HepG2 (cell line): ENCODE measurements at regions not wholly inside any gene's neighbourhood (a gene's known extent, or its start where the extent isn't known, plus 50 kb on each side); places are given as distances from the start of the nearest gene placed in this dataset.

Source experiments
- DMAP1 ChIP-seq: IDR thresholded peaks from 2 replicates; pipeline ENCODE4 v1.6.1; 2016
- FOXK1 ChIP-seq: sonication (generic); formaldehyde crosslinking; IDR thresholded peaks from 2 replicates; pipeline ENCODE4 v1.4.0; 2020; ENCODE audit warnings: low read depth, missing genetic modification reagents, borderline replicate concordance
- GZF1 ChIP-seq: sonication (generic); formaldehyde crosslinking; IDR thresholded peaks from 2 replicates; pipeline ENCODE4 v1.5.1; 2020; ENCODE audit warnings: mild to moderate bottlenecking, missing genetic modification reagents
- HINFP ChIP-seq: sonication (generic); formaldehyde crosslinking; IDR thresholded peaks from 2 replicates; pipeline ENCODE4 v1.4.0; 2020; ENCODE audit warnings: low read depth, mild to moderate bottlenecking, missing genetic modification reagents
- MAFK ChIP-seq, 2 experiments: IDR thresholded peaks in 1 of 2; conservative IDR thresholded peaks in 1 of 2; 2 replicates each; pipeline ENCODE4 v1.6.1; 2011; ENCODE audit warnings: improper control_type of control experiment in 2 of 2, low read length in 2 of 2
- MATR3 ChIP-seq: sonication (generic); formaldehyde crosslinking; IDR thresholded peaks from 2 replicates; pipeline ENCODE4 v1.4.0; 2020; ENCODE audit warnings: missing genetic modification reagents
- MAX ChIP-seq: IDR thresholded peaks from 2 replicates; pipeline ENCODE4 v1.6.1; 2012; ENCODE audit warnings: inconsistent platforms
- MXD4 ChIP-seq: IDR thresholded peaks from 2 replicates; pipeline ENCODE4 v1.6.1; 2016; ENCODE audit warnings: mild to moderate bottlenecking, missing biosample characterization, missing genetic modification reagents
- RXRB ChIP-seq: IDR thresholded peaks from 2 replicates; pipeline ENCODE4 v1.6.1; 2016; ENCODE audit warnings: borderline replicate concordance, missing genetic modification reagents, missing compliant biosample characterization
- SNRNP70 ChIP-seq: fragments of 200-400 bp; formaldehyde crosslinking; IDR thresholded peaks from 2 replicates; pipeline ENCODE4 v1.6.1; 2017; ENCODE audit warnings: mild to moderate bottlenecking, low read depth, low read length, moderate library complexity
- ZNF256 ChIP-seq: sonication (generic); formaldehyde crosslinking; conservative IDR thresholded peaks from 2 replicates; pipeline ENCODE4 v1.4.0; 2020; ENCODE audit warnings: missing genetic modification reagents
- ZNF530 ChIP-seq: sonication (generic); formaldehyde crosslinking; IDR thresholded peaks from 2 replicates; pipeline ENCODE4 v1.5.0; 2020; ENCODE audit warnings: low read depth, mild to moderate bottlenecking, missing genetic modification reagents
- ZNF775 ChIP-seq: sonication (generic); formaldehyde crosslinking; IDR thresholded peaks from 2 replicates; pipeline ENCODE4 v1.4.0; 2020; ENCODE audit warnings: missing genetic modification reagents, mild to moderate bottlenecking, moderate library complexity, borderline replicate concordance
- ZSCAN9 ChIP-seq: IDR thresholded peaks from 2 replicates; pipeline ENCODE4 v1.6.1; 2016; ENCODE audit warnings: borderline replicate concordance
- TF ChIP-seq, protein P1 (sequence below): sonication (generic); formaldehyde crosslinking; IDR thresholded peaks from 2 replicates; pipeline ENCODE4 v1.9.0; 2021; ENCODE audit warnings: missing genetic modification reagents, mild to moderate bottlenecking, borderline replicate concordance
- TF ChIP-seq, protein P2 (sequence below): sonication (generic); formaldehyde crosslinking; IDR thresholded peaks from 2 replicates; pipeline ENCODE4 v1.8.1; 2023; ENCODE audit warnings: mild to moderate bottlenecking, missing genetic modification reagents
- TF ChIP-seq, protein P3 (sequence below): sonication (generic); formaldehyde crosslinking; IDR thresholded peaks from 2 replicates; pipeline ENCODE4 v1.4.0; 2020; ENCODE audit warnings: mild to moderate bottlenecking, missing genetic modification reagents
- TF ChIP-seq, protein P4 (sequence below): IDR thresholded peaks from 2 replicates; pipeline ENCODE4 v1.4.0; 2020; ENCODE audit warnings: mild to moderate bottlenecking, missing genetic modification reagents

- TF ChIP-seq HINFP (CRISPR knock-in tag), result no peak
- TF ChIP-seq SNRNP70, result no peak
- TF ChIP-seq RXRB (CRISPR knock-in tag), result peak; percentile 79; the same call in 1 of the 2 replicates
- no peak; the same call in 1 of the 2 replicates for TF ChIP-seq MAX
- TF ChIP-seq MAFK (conservative IDR thresholded peaks at IDR 0.05 in 1 of 2, IDR thresholded peaks at IDR 0.05 in 1 of 2; ENCODE audit: low read length in 2 of 2), result peak in 1 of 2 experiments; percentile 40; a peak in 2 of 4 replicates
- no peak for TF ChIP-seq MATR3 (CRISPR knock-in tag)
- TF ChIP-seq, protein P1, sequence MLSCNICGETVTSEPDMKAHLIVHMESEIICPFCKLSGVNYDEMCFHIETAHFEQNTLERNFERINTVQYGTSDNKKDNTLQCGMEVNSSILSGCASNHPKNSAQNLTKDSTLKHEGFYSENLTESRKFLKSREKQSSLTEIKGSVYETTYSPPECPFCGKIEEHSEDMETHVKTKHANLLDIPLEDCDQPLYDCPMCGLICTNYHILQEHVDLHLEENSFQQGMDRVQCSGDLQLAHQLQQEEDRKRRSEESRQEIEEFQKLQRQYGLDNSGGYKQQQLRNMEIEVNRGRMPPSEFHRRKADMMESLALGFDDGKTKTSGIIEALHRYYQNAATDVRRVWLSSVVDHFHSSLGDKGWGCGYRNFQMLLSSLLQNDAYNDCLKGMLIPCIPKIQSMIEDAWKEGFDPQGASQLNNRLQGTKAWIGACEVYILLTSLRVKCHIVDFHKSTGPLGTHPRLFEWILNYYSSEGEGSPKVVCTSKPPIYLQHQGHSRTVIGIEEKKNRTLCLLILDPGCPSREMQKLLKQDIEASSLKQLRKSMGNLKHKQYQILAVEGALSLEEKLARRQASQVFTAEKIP (CRISPR knock-in tag), result no peak
- TF ChIP-seq, protein P2, sequence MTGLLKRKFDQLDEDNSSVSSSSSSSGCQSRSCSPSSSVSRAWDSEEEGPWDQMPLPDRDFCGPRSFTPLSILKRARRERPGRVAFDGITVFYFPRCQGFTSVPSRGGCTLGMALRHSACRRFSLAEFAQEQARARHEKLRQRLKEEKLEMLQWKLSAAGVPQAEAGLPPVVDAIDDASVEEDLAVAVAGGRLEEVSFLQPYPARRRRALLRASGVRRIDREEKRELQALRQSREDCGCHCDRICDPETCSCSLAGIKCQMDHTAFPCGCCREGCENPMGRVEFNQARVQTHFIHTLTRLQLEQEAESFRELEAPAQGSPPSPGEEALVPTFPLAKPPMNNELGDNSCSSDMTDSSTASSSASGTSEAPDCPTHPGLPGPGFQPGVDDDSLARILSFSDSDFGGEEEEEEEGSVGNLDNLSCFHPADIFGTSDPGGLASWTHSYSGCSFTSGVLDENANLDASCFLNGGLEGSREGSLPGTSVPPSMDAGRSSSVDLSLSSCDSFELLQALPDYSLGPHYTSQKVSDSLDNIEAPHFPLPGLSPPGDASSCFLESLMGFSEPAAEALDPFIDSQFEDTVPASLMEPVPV (CRISPR knock-in tag), result 0 out of 2 replicates have a peak, but pooled peaks have one; percentile 33
- TF ChIP-seq DMAP1 (CRISPR knock-in tag), result no peak
- TF ChIP-seq, protein P3, sequence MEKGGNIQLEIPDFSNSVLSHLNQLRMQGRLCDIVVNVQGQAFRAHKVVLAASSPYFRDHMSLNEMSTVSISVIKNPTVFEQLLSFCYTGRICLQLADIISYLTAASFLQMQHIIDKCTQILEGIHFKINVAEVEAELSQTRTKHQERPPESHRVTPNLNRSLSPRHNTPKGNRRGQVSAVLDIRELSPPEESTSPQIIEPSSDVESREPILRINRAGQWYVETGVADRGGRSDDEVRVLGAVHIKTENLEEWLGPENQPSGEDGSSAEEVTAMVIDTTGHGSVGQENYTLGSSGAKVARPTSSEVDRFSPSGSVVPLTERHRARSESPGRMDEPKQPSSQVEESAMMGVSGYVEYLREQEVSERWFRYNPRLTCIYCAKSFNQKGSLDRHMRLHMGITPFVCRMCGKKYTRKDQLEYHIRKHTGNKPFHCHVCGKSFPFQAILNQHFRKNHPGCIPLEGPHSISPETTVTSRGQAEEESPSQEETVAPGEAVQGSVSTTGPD (CRISPR knock-in tag), result no peak
- no peak for TF ChIP-seq ZNF530
- no peak for TF ChIP-seq ZNF775 (CRISPR knock-in tag)
- TF ChIP-seq GZF1, result no peak
- TF ChIP-seq MXD4 (CRISPR knock-in tag), result no peak
- TF ChIP-seq ZSCAN9 (CRISPR knock-in tag), result no peak
- TF ChIP-seq, protein P4, sequence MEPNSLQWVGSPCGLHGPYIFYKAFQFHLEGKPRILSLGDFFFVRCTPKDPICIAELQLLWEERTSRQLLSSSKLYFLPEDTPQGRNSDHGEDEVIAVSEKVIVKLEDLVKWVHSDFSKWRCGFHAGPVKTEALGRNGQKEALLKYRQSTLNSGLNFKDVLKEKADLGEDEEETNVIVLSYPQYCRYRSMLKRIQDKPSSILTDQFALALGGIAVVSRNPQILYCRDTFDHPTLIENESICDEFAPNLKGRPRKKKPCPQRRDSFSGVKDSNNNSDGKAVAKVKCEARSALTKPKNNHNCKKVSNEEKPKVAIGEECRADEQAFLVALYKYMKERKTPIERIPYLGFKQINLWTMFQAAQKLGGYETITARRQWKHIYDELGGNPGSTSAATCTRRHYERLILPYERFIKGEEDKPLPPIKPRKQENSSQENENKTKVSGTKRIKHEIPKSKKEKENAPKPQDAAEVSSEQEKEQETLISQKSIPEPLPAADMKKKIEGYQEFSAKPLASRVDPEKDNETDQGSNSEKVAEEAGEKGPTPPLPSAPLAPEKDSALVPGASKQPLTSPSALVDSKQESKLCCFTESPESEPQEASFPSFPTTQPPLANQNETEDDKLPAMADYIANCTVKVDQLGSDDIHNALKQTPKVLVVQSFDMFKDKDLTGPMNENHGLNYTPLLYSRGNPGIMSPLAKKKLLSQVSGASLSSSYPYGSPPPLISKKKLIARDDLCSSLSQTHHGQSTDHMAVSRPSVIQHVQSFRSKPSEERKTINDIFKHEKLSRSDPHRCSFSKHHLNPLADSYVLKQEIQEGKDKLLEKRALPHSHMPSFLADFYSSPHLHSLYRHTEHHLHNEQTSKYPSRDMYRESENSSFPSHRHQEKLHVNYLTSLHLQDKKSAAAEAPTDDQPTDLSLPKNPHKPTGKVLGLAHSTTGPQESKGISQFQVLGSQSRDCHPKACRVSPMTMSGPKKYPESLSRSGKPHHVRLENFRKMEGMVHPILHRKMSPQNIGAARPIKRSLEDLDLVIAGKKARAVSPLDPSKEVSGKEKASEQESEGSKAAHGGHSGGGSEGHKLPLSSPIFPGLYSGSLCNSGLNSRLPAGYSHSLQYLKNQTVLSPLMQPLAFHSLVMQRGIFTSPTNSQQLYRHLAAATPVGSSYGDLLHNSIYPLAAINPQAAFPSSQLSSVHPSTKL (CRISPR knock-in tag), result peak; percentile 94
- peak; percentile 43; the same call in 1 of the 2 replicates for TF ChIP-seq FOXK1
- TF ChIP-seq ZNF256 (CRISPR knock-in tag), result no peak
Measured at GRCh38 chr16:72455743-72456659, 284.0 kb upstream of the PMFBP1 start (continued).
